ENCODE measurements at regions not wholly inside any gene's neighbourhood (a gene's known extent, or its start where the extent isn't known, plus 50 kb on each side); places are given as distances from the start of the nearest gene placed in this dataset.

DNA sequence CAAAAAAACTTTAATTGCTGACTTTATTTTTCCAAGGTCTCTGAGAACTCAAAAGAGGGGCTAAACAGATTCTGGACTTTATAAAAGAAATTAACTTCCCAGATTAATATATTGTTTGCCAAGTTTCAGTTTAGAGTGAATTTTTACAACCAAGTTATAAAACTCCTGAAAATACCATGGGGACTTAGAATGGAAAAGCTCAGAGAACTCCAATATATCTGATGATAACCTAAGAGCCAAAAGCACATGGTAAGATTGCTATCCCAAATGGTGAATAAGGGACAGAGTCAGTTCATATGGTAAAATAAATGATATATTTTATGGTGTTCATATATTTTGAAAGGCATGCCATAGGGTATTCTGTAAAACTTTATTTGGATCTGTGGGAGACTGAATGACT is 470.9 kb downstream of the TTLL7 start:
- no peak for ATAC-seq
- Histone ChIP-seq H3K36me3 (no peaks in the 10 kb centered on the region), H3K27ac (no peak overlapping the region), H3K4me3 (no peak overlapping the region), H3K27me3 (no peaks in the 10 kb centered on the region), H3K4me1 (no peaks in the 10 kb centered on the region), H3K9me3 (no peaks in the 10 kb centered on the region)
- TF ChIP-seq, protein P1, sequence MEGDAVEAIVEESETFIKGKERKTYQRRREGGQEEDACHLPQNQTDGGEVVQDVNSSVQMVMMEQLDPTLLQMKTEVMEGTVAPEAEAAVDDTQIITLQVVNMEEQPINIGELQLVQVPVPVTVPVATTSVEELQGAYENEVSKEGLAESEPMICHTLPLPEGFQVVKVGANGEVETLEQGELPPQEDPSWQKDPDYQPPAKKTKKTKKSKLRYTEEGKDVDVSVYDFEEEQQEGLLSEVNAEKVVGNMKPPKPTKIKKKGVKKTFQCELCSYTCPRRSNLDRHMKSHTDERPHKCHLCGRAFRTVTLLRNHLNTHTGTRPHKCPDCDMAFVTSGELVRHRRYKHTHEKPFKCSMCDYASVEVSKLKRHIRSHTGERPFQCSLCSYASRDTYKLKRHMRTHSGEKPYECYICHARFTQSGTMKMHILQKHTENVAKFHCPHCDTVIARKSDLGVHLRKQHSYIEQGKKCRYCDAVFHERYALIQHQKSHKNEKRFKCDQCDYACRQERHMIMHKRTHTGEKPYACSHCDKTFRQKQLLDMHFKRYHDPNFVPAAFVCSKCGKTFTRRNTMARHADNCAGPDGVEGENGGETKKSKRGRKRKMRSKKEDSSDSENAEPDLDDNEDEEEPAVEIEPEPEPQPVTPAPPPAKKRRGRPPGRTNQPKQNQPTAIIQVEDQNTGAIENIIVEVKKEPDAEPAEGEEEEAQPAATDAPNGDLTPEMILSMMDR (IDR thresholded peaks at IDR 0.05) = no peak
- TF ChIP-seq POLR2AphosphoS5 (IDR thresholded peaks at IDR 0.05) (no peak), EP300 (IDR thresholded peaks at IDR 0.05) (no peak), POLR2A (IDR thresholded peaks at IDR 0.05) (no peak)

DNA sequence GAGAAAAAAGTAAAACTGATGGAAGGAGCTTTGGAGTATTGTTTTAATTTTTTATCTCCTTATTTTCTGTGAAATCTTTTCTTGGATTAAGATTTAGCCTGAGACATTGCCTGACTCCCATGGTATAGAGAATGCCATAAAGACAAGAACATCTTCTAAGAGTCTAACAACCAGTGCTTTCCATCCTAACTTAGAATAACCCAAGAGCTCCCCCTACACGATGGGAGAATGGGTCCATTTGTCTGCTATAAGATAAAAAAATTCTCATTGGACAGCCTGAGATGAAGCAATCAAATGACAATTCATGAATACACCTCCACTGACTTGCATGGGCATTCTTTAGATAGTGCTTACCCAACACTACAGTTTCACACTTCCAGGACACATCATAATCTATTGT is 478.1 kb downstream of the TTLL7 start:
- Histone ChIP-seq H3K4me3 (no peak overlapping the region), H3K27ac (no peak overlapping the region), H3K27me3 (no peaks in the 10 kb centered on the region), H3K36me3 (no peaks in the 10 kb centered on the region), H3K9me3 (no peaks in the 10 kb centered on the region), H3K4me1 (no peaks in the 10 kb centered on the region)
- no peak for TF ChIP-seq POLR2AphosphoS5 (IDR thresholded peaks at IDR 0.05)
- TF ChIP-seq EP300 (IDR thresholded peaks at IDR 0.05) = no peak
- TF ChIP-seq POLR2A (IDR thresholded peaks at IDR 0.05) = no peak
- TF ChIP-seq, protein P1 (IDR thresholded peaks at IDR 0.05) = no peak
- no peak for ATAC-seq
- WGBS, 2 donors (ENCODE audit: low coverage in 1 of 2) = 25 to 63% methylated on average over 1 of the region's 1 CpG

DNA sequence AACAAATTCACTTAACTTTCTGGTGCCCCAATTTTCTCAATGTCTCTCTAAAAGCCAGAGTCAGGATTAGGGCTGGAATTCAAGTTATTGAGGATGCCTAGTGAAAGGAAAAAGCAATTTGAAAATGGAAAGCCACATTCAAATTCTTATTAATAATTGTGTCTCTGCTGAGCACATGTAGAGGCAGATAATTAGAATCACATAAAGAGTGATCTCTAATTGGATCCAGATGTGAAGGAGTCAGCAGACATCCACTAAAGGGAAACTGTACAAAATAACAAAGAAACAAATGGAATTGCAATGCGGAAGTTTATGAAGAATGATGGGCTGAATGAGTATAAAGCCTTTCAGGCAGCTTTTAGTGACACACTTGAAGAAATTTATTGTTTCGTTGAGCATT is 482.6 kb downstream of the TTLL7 start:
- H3K27me3 ChIP-seq = no peaks in the 10 kb centered on the region
- WGBS, 2 donors (ENCODE audit: low coverage in 1 of 2) = 79% methylated on average over 2 of the region's 2 CpGs
- no peaks in the 10 kb centered on the region for H3K36me3 ChIP-seq
- no peak for ATAC-seq
- H3K27ac ChIP-seq = no peak overlapping the region
- no peak overlapping the region for H3K4me3 ChIP-seq
- no peaks in the 10 kb centered on the region for H3K4me1 ChIP-seq
- TF ChIP-seq, protein P1 (IDR thresholded peaks at IDR 0.05) = no peak
- TF ChIP-seq POLR2A (IDR thresholded peaks at IDR 0.05) = no peak
- no peak for TF ChIP-seq EP300 (IDR thresholded peaks at IDR 0.05)
- TF ChIP-seq POLR2AphosphoS5 (IDR thresholded peaks at IDR 0.05) = no peak
- H3K9me3 ChIP-seq = no peaks in the 10 kb centered on the region

DNA sequence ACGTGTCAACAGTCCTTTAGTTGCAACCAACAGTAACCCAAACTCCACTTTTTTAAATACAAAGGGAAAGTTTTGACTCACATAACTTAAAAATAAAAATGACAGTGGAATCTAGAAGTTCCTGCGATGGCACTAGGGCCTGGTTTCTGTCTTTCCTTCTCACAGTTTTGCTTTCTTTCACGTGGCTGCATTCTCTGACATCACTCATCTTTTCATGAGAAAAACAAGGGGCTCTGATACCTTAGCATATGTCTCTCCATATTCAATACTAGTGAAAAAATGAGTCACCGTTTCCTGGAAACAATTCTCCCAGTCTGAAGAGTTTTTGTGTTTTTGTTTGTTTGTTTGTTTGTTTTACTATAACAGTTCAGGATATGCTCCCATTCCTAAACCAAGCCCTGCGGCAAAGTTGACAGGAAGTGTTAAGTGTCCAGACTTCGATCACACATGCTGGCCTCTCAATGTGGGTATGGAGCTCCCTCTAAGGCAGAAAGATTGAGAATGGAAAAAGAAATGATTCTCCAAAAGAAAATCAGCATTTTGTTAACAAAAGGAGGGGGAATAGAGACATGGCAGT is 483.3 kb downstream of the TTLL7 start:
- TF ChIP-seq EP300 (IDR thresholded peaks at IDR 0.05) = no peak
- ATAC-seq = no peak
- H3K27me3 ChIP-seq = no peaks in the 10 kb centered on the region
- no peak overlapping the region for H3K27ac ChIP-seq
- WGBS, 2 donors (ENCODE audit: low coverage in 1 of 2) = 79% methylated on average over 5 to 6 of the region's 6 CpGs
- no peaks in the 10 kb centered on the region for H3K9me3 ChIP-seq
- no peaks in the 10 kb centered on the region for H3K36me3 ChIP-seq
- H3K4me1 ChIP-seq = no peaks in the 10 kb centered on the region
- no peak overlapping the region for H3K4me3 ChIP-seq

DNA sequence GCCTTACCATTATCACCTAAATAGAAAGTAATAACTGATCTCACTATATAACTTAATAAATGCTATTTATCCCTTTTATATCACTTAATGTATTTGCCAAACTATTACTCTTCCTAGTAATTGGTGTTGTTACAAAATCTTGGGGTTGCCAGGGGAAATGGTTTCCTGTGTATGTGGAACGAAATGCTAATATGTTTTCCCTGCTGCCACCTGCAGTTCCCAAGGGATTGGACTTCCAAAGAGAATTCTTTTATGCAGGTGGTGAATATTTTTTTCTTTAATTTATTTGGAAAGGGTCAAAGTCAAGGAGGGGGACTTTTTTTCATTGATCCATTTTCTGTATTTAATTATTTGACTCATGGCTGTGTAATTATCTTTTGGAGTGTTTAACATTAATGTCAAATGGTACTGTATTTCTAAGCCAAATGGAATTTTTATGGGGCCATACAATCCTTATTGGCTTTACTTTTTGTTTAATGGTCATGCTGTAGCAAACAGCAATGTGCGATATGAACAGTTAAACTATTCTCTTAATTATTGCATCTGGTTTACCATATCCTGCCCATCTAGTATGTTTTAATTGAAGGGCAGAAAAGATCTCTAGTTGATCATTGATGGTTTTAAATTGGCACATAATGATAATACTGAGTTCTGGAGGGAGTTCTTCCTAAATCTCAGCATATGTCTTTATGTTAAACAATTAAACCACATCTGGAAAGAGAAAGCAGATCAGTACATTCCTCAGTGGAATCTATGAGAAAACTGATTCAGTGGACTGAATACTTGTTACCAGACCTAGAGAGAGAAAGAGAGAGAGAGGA is 486.3 kb downstream of the TTLL7 start:
- no peak overlapping the region for H3K27ac ChIP-seq
- no peak overlapping the region for H3K4me3 ChIP-seq
- H3K9me3 ChIP-seq = no peaks in the 10 kb centered on the region
- ATAC-seq = no peak
- 88 to 91% methylated on average over 2 of the region's 2 CpGs for WGBS, 2 donors (ENCODE audit: low coverage in 1 of 2)
- H3K27me3 ChIP-seq = no peaks in the 10 kb centered on the region
- H3K36me3 ChIP-seq = no peaks in the 10 kb centered on the region
- TF ChIP-seq, protein P1 (IDR thresholded peaks at IDR 0.05) = no peak
- TF ChIP-seq POLR2AphosphoS5 (IDR thresholded peaks at IDR 0.05) = no peak
- TF ChIP-seq POLR2A (IDR thresholded peaks at IDR 0.05) = no peak
- H3K4me1 ChIP-seq = peaks cover 4 to 23% (median 5%) of the 10 kb centered on the region in 3 donors
